SK-N-MC (cell line): ENCODE measurements at regions not wholly inside any gene's neighbourhood (a gene's known extent, or its start where the extent isn't known, plus 50 kb on each side); places are given as distances from the start of the nearest gene placed in this dataset.

Source experiments
- EZH2 ChIP-seq: fragments of 200-600 bp; sonication (generic); IDR thresholded peaks from one replicate; pipeline ENCODE4 v1.6.1; 2017; ENCODE audit warnings: antibody characterized with exemption
- FOXP2 ChIP-seq: optimal IDR thresholded peaks from 2 replicates; pipeline ENCODE3; 2011; ENCODE audit warnings: mild to moderate bottlenecking, moderate library complexity; ENCODE audit not compliant: insufficient read depth; ENCODE audit errors: extremely low read length, control extremely low read depth
- POLR2AphosphoS5 ChIP-seq: IDR thresholded peaks from 2 replicates; pipeline ENCODE4 v1.6.1; 2012; ENCODE audit warnings: mild to moderate bottlenecking, low read depth, low read length, borderline replicate concordance

DNA sequence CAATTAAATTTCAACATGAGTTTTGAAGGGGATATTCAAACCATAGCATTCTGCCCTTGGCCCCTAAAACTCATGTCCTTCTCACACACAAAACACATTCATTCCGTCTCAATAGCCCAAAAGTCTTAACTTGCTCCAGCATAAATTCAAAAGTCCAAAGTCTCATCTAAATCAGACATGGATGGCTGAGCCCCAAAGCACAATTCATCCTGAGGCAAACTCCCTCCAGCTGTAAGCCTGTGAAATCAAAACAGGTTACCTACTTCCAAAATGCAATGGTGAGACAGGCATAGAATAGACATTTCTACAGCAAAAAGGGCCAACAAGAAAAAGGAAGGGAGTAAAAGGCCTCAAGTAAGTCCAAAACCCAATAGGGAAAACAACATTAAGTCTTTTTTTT, 245.8 kb downstream of the TTC32 start:
- TF ChIP-seq POLR2AphosphoS5 (no peak), EZH2 (no peak), FOXP2 (no peak)
